ENCODE measurements at regions not wholly inside any gene's neighbourhood (a gene's known extent, or its start where the extent isn't known, plus 50 kb on each side); places are given as distances from the start of the nearest gene placed in this dataset.

DNA sequence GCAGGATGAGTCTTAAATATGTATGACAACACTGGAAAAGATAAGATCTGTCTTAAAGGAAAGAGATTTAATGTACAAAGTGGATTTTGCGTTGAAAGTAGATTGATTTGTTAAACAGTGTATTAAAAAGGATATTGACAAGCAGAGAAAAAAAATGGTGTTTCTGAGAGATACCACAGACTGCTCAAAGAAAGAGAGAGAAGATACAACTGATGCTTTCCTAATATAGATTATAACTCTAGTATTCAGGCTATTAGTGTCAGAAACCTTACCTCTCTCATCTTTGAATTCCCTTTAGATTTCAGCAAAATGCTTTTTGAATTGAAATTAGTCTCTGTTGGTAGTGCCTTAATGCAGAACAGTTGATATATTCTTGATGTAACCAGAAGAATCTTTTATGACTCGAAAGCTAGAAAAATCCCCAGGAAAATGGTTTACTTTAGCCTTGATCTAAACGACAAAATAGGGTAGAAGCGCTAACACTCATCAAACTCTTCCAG is 550.7 kb downstream of the INHBA start:
- H3K9me3 ChIP-seq, result peaks cover 0 to 5% (median 0%) of the 10 kb centered on the region in 8 donors
- no peak for DNase-seq
- WGBS, 5 donors, result 77 to 91% (median 90%) methylated on average over 4 of the region's 4 CpGs
- no peak overlapping the region for H3K4me3 ChIP-seq
- H3K4me1 ChIP-seq, result no peaks in the 10 kb centered on the region
- no peaks in the 10 kb centered on the region for H3K27me3 ChIP-seq (replicated peaks in 1 of 7)
- intact Hi-C loops (cut with DNase I; ENCODE audit: low total_unique reads), result no loop called here
- no peak overlapping the region for H3K27ac ChIP-seq
- TF ChIP-seq, protein P1, sequence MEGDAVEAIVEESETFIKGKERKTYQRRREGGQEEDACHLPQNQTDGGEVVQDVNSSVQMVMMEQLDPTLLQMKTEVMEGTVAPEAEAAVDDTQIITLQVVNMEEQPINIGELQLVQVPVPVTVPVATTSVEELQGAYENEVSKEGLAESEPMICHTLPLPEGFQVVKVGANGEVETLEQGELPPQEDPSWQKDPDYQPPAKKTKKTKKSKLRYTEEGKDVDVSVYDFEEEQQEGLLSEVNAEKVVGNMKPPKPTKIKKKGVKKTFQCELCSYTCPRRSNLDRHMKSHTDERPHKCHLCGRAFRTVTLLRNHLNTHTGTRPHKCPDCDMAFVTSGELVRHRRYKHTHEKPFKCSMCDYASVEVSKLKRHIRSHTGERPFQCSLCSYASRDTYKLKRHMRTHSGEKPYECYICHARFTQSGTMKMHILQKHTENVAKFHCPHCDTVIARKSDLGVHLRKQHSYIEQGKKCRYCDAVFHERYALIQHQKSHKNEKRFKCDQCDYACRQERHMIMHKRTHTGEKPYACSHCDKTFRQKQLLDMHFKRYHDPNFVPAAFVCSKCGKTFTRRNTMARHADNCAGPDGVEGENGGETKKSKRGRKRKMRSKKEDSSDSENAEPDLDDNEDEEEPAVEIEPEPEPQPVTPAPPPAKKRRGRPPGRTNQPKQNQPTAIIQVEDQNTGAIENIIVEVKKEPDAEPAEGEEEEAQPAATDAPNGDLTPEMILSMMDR (IDR thresholded peaks at IDR 0.05 in 8 of 11, conservative IDR thresholded peaks at IDR 0.05 in 3 of 11), result no peak
- TF ChIP-seq POLR2A (IDR thresholded peaks at IDR 0.05), result no peak
- no peak for TF ChIP-seq POLR2AphosphoS5 (IDR thresholded peaks at IDR 0.05)
- no peaks in the 10 kb centered on the region for H3K36me3 ChIP-seq

DNA sequence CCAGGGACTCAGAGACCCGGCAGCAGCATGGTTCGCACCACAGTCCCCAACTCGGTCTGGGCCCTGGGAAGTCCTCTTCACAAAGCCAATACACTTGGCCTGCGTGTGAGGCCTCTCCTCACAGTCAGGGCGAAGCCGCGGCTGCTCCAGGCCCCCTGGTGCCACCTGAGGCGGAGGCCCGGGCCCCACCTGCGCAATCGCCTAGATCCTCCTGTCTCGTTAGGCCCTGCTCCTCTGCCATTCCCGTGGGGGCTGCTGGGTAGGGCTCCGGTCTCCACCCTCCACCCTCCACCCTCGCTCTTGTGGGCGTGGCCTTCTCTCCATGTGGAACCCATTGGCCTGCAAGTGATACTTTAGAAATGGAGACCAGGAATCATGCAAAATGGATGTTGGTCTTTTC is 553.3 kb downstream of the INHBA start:
- no peaks in the 10 kb centered on the region for H3K36me3 ChIP-seq
- intact Hi-C loops (cut with DNase I; ENCODE audit: low total_unique reads), result no loop called here
- 83 to 95% (median 94%) methylated on average over 9 to 16 of the region's 16 CpGs for WGBS, 5 donors

DNA sequence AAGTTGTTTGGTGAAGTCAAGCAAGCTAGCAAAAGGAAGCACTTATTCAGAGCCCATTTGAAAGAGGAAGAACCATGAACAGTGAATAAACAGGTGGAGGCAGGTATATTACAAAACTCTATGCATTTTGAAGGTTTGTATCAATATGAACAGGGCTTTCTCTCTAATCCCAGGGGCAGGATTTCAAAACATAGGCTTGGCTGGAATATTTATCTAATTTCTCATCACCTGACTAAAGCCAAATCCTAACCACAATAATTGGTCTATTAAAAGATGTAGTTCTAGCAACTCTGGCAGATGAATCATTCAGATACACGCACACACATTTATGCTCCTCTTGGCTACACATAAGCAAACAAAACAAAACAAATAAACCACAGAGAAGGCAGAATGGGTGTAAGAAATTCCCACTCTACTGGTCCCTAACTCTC is 554.4 kb downstream of the INHBA start:
- Histone ChIP-seq H3K36me3 (no peaks in the 10 kb centered on the region), H3K27me3 (replicated peaks in 1 of 7) (no peaks in the 10 kb centered on the region), H3K4me3 (no peak overlapping the region), H3K9me3 (peaks cover 0 to 5% (median 0%) of the 10 kb centered on the region in 8 donors), H3K4me1 (no peaks in the 10 kb centered on the region), H3K27ac (no peak overlapping the region)
- intact Hi-C loops (cut with DNase I; ENCODE audit: low total_unique reads), result no loop called here
- TF ChIP-seq POLR2A (IDR thresholded peaks at IDR 0.05), result no peak
- TF ChIP-seq, protein P1 (IDR thresholded peaks at IDR 0.05 in 8 of 11, conservative IDR thresholded peaks at IDR 0.05 in 3 of 11), result no peak
- no peak for TF ChIP-seq POLR2AphosphoS5 (IDR thresholded peaks at IDR 0.05)
- DNase-seq, result no peak
- WGBS, 5 donors, result 84 to 100% (median 94%) methylated on average over 1 of the region's 1 CpG

More for the DNA sequence above, 553.3 kb downstream of the INHBA start:
- no peaks in the 10 kb centered on the region for H3K4me1 ChIP-seq
- H3K27me3 ChIP-seq (replicated peaks in 1 of 7), result no peaks in the 10 kb centered on the region
- H3K4me3 ChIP-seq, result no peak overlapping the region
- peaks cover 0 to 5% (median 0%) of the 10 kb centered on the region in 8 donors for H3K9me3 ChIP-seq
- TF ChIP-seq POLR2A (IDR thresholded peaks at IDR 0.05), result no peak
- TF ChIP-seq POLR2AphosphoS5 (IDR thresholded peaks at IDR 0.05), result no peak
- TF ChIP-seq, protein P1 (IDR thresholded peaks at IDR 0.05 in 8 of 11, conservative IDR thresholded peaks at IDR 0.05 in 3 of 11), result no peak
- no peak overlapping the region for H3K27ac ChIP-seq
- DNase-seq, result peak; percentile 67

- Histone ChIP-seq H3K4me1 (no peaks in the 10 kb centered on the region), H3K27me3 (replicated peaks in 1 of 7) (no peaks in the 10 kb centered on the region), H3K4me3 (no peak overlapping the region), H3K36me3 (no peaks in the 10 kb centered on the region), H3K27ac (no peak overlapping the region), H3K9me3 (peaks cover 0 to 5% (median 0%) of the 10 kb centered on the region in 8 donors)
- 91 to 93% (median 92%) methylated on average over 3 of the region's 3 CpGs for WGBS, 5 donors
- no peak for DNase-seq
- TF ChIP-seq POLR2A (IDR thresholded peaks at IDR 0.05), result no peak
- TF ChIP-seq, protein P1 (IDR thresholded peaks at IDR 0.05 in 8 of 11, conservative IDR thresholded peaks at IDR 0.05 in 3 of 11), result no peak
- no peak for TF ChIP-seq POLR2AphosphoS5 (IDR thresholded peaks at IDR 0.05)
- intact Hi-C loops (cut with DNase I; ENCODE audit: low total_unique reads), result no loop called here
Measured at GRCh38 chr7:41147606-41148485, 555.0 kb downstream of the INHBA start.
